COR-L47 (cell line): ENCODE measurements at regions not wholly inside any gene's neighbourhood (a gene's known extent, or its start where the extent isn't known, plus 50 kb on each side); places are given as distances from the start of the nearest gene placed in this dataset.

Experiments used
- DNase-seq: peaks from one replicate; lab custom pipeline; 2025; lab: John Stamatoyannopoulos, UW

- no peak for DNase-seq
Measured at GRCh38 chr13:104841110-104841509, 1694.4 kb downstream of the EFNB2 start.

- DNase-seq = no peak
Measured at GRCh38 chr13:104837756-104838155, 1697.7 kb downstream of the EFNB2 start.

DNA sequence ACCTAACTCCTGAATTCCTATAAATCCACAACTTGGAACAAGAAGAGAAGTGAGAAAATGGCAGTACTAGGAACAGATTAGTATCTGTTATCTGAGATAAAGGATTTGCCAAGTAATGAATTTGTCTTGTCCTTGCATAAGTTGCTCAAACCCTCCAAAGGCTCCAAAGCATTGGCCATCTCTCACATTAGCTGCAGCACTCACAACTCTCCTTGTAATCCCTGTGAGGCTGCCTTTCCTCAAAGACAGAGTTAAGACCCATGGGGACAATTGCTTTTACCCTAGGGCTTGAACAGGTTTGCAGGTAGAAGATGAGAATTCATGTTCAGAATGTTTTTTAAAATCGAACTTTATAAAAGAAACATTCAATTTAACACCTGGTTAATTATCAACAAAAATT is 1702.2 kb downstream of the EFNB2 start:
- DNase-seq = no peak

- DNase-seq = no peak
Measured at GRCh38 chr13:104832231-104832630, 1703.2 kb downstream of the EFNB2 start.

DNA sequence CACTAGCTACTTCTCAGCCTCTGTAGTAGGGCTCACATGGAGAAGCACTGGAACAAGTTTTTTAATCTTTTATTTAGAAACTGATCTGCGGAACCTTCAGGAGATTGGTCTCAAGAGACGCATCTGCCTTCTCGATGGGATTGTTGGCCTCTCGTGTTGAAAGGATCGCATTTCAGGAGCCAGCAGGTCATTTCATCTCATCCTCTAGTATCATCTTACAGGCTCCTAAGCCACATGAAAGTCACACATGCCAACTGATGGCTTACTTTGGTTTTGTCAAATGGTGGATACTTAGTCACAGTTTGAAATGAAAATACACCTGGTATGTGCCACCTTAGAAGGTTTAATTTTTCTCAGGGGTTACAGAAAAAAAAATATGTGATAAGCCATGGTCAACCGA is 1703.6 kb downstream of the EFNB2 start:
- no peak for DNase-seq

- no peak for DNase-seq
Measured at GRCh38 chr13:104823709-104824108, 1711.8 kb downstream of the EFNB2 start.

GRCh38 chr13:104823071-104823470 is 1712.4 kb downstream of the EFNB2 start:
- no peak for DNase-seq

GRCh38 chr13:104817271-104817670 is 1718.2 kb downstream of the EFNB2 start:
- DNase-seq = peak; percentile 26

- peak; percentile 28 for DNase-seq
Measured at GRCh38 chr13:104816726-104817125, 1718.7 kb downstream of the EFNB2 start.

GRCh38 chr13:104810242-104810641 is 1725.2 kb downstream of the EFNB2 start:
- no peak for DNase-seq

DNA sequence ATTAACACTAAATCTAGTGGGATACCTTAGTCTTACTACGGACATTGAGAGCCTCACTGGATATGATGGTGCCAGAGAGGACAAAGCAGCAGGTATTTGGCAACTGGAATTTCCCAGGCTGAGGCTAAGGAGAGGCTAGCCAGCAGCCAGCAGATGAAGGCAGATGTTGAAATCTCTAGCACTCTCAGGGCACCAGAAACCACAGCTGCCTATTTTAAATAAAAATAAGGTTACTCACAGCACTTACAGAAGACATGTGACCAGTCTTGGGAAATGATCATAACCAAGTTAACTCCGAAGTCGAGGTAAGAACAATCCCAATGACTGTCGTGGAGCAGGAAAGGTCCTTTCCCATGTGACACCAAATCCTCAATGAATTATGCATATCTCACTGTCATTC is 1726.0 kb downstream of the EFNB2 start:
- no peak for DNase-seq

GRCh38 chr13:104805346-104805745 is 1730.1 kb downstream of the EFNB2 start:
- DNase-seq = no peak

GRCh38 chr13:104799152-104799551 is 1732.9 kb upstream of the SLC10A2 start:
- no peak for DNase-seq

- no peak for DNase-seq
Measured at GRCh38 chr13:104798486-104798885, 1732.3 kb upstream of the SLC10A2 start.

DNA sequence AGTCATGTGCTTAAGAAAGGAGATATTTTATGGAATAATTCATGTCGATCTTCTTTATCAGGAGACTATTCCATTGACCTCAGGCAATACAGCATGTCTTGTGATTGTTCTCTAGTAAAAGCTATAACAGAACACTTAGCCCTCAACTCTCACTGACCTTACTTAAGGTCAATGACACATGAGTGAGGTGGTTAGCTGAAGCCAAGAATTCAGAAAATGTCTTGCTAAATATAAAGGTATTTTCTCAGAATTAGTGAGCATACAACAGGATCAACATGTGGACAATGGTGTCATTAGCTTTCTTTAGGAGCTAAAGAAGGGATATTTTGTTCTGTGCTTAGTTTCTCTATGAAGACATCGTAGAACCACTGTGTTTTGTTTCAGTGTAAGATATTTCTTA is 1730.4 kb upstream of the SLC10A2 start:
- DNase-seq = no peak

- no peak for DNase-seq
Measured at GRCh38 chr13:104785952-104786351, 1719.7 kb upstream of the SLC10A2 start.

- DNase-seq = no peak
Measured at GRCh38 chr13:104784891-104785290, 1718.7 kb upstream of the SLC10A2 start.

DNA sequence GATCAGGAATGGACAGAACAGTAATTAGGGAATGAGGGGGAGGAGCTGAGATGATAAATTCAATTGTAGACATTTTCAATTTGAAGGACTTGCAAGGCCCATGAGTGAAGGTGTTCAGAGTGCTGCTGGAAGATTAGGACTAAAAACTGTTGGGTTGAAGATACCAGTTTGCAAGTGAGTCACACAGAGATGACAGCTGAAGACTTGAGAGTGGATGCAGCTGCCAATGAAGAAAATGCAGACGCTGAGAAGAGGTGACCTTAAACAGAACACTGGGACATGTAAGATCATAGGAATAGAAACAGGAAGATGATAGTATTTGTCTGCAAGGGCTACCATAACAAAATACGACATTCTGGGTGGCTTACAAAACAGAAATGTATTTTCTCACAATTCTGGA is 1716.5 kb upstream of the SLC10A2 start:
- DNase-seq = no peak

DNA sequence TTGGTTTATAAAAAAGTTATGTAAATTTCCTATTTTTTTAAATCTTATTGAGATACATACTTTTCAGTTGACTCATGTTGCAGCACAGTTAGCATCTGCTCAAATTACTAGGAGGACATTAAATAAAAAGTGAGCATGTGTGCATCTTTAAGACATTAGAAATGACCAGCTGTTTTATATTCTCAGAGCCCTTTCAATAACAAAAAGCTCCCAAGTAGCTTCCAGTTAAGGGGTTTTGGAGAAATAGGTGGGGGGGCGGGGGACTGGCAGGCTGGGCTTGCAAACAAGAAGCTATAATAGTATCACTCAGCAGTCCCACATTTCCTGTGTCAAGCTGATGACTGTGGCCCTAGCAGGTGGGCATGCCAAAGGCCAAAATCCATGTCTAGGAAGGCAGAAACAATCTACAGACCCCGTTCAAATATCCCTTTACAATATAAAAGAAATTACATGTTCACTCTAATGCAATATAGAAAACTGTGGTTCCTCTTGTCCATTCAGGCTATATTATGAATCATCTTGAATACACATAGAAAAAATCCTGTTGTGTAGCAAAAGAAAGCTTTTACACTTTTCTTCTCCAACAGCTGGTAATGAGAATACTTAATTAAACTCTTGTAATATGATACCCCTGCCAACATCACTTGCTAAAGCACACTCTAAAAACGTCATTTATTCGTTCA is 1713.2 kb upstream of the SLC10A2 start:
- no peak for DNase-seq

GRCh38 chr13:104773775-104774174 is 1707.6 kb upstream of the SLC10A2 start:
- DNase-seq = peak; percentile 41

GRCh38 chr13:104769545-104769944 is 1703.3 kb upstream of the SLC10A2 start:
- DNase-seq = no peak

DNA sequence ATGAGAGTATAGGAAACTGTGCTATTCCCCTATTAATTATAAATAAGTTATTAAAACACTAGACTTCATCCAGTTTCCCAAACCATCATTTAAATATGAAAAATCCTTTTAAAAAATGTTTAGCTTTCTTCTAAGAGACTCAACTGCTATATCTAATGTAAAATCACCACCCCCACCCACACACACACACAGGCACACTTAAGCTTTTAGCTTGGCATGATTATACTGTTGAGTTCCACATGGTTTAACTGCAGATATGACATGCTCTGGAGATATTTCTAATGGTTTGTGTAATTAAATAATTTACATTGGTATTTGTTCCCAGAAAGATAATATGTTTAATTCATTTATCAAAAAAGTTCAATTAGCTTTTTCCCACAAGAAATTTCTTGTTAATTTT is 1700.1 kb upstream of the SLC10A2 start:
- no peak for DNase-seq

- DNase-seq = no peak
Measured at GRCh38 chr13:104764600-104764999, 1698.4 kb upstream of the SLC10A2 start.

GRCh38 chr13:104759069-104759468 is 1692.9 kb upstream of the SLC10A2 start:
- DNase-seq = no peak
